Endodermal cell (in vitro differentiated cells): ENCODE measurements at regions not wholly inside any gene's neighbourhood (a gene's known extent, or its start where the extent isn't known, plus 50 kb on each side); places are given as distances from the start of the nearest gene placed in this dataset.

Experiments
- DNase-seq: peaks from one replicate; pipeline ENCODE4 v3.0.0-alpha.2; 2017
- H3K27ac ChIP-seq: 2 replicates; pipeline ENCODE4 v1.5.1; 2013; ENCODE audit warnings: mild to moderate bottlenecking, low read depth, low read length, moderate library complexity
- H3K27me3 ChIP-seq: 2 replicates; pipeline ENCODE4 v1.6.1; 2013; ENCODE audit warnings: mild to moderate bottlenecking, low read length, moderate library complexity; ENCODE audit not compliant: insufficient read depth, control insufficient read depth, poor library complexity, severe bottlenecking
- H3K36me3 ChIP-seq: 2 replicates; pipeline ENCODE4 v1.7.0; 2013; ENCODE audit warnings: mild to moderate bottlenecking, low read length, moderate library complexity; ENCODE audit not compliant: control insufficient read depth, insufficient read depth
- H3K4me1 ChIP-seq: one replicate; pipeline ENCODE4 v1.7.0; 2013; ENCODE audit warnings: low read length; ENCODE audit not compliant: control insufficient read depth, insufficient read depth
- H3K4me3 ChIP-seq: 2 replicates; pipeline ENCODE4 v1.5.1; 2013; ENCODE audit warnings: mild to moderate bottlenecking, low read length, moderate library complexity
- H3K9ac ChIP-seq: 2 replicates; pipeline ENCODE4 v1.6.1; 2013; ENCODE audit warnings: mild to moderate bottlenecking, low read length, moderate library complexity; ENCODE audit not compliant: poor library complexity, severe bottlenecking; ENCODE audit errors: extremely low read depth
- H3K9me3 ChIP-seq: 2 replicates; pipeline ENCODE4 v1.6.1; 2013; ENCODE audit warnings: mild to moderate bottlenecking, low read length, moderate library complexity; ENCODE audit not compliant: control insufficient read depth
- H3K27ac Mint-ChIP-seq: 2 replicates; pipeline ENCODE4 v1.8.0; 2020; ENCODE audit warnings: mixed read lengths
- H3K27me3 Mint-ChIP-seq: 2 replicates; pipeline ENCODE4 v1.8.0; 2021; ENCODE audit warnings: mild to moderate bottlenecking, mixed read lengths; ENCODE audit not compliant: insufficient read depth
- H3K36me3 Mint-ChIP-seq: 2 replicates; pipeline ENCODE4 v1.8.0; 2020; ENCODE audit warnings: low read depth, mixed read lengths
- H3K4me1 Mint-ChIP-seq: 2 replicates; pipeline ENCODE4 v1.8.0; 2020; ENCODE audit warnings: mixed read lengths
- H3K4me3 Mint-ChIP-seq: 2 replicates; pipeline ENCODE4 v1.8.0; 2020; ENCODE audit warnings: mild to moderate bottlenecking, moderate library complexity, mixed read lengths
- H3K9me3 Mint-ChIP-seq: 2 replicates; pipeline ENCODE4 v1.8.0; 2020; ENCODE audit warnings: mild to moderate bottlenecking, mixed read lengths
- WGBS, 2 experiments: methylation state at CpG; one replicate each; pipeline versions ENCODE4 v1.1.5 to v1.1.7; 2013; ENCODE audit warnings: missing lambda C conversion rate in 2 of 2, mixed read lengths in 1 of 2; ENCODE audit not compliant: insufficient coverage in 1 of 2, insufficient read length in 1 of 2; 5-methylcytosine and 5-hydroxymethylcytosine counted together
- TF ChIP-seq, protein P1 (sequence below): fragments of 200-600 bp; sonication (generic); conservative IDR thresholded peaks from 2 replicates; pipeline ENCODE4 v1.5.0; 2021; ENCODE audit warnings: antibody characterized with exemption, mild to moderate bottlenecking

DNA sequence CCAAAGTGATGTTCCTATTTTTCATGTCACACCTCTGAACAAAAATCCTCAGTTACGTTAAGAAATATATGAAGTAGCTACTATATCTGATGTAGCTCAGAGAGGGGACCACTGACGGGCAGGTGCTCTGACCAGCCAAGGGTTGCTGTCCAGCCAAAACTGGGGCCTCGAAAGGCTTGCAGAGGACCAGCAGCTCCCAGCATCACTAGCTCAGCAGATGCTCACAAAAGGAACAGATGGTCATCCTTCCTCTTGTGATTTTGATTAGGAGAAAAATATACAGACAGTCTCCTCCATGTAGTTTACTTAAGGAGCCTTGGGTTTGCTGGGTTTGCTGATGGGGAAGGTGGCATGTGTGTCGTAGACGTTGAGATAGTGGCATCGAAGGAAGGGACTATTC, 374.6 kb upstream of the B3GAT1 start:
- no peak overlapping the region for H3K27ac Mint-ChIP-seq
- H3K36me3 Mint-ChIP-seq = no peaks in the 10 kb centered on the region
- Histone ChIP-seq H3K9me3 (no peaks in the 10 kb centered on the region), H3K4me1 (no peaks in the 10 kb centered on the region), H3K9ac (no peak overlapping the region), H3K27me3 (peaks cover 24% of the 10 kb centered on the region), H3K36me3 (no peaks in the 10 kb centered on the region), H3K27ac (no peak overlapping the region), H3K4me3 (no peak overlapping the region)
- TF ChIP-seq, protein P1, sequence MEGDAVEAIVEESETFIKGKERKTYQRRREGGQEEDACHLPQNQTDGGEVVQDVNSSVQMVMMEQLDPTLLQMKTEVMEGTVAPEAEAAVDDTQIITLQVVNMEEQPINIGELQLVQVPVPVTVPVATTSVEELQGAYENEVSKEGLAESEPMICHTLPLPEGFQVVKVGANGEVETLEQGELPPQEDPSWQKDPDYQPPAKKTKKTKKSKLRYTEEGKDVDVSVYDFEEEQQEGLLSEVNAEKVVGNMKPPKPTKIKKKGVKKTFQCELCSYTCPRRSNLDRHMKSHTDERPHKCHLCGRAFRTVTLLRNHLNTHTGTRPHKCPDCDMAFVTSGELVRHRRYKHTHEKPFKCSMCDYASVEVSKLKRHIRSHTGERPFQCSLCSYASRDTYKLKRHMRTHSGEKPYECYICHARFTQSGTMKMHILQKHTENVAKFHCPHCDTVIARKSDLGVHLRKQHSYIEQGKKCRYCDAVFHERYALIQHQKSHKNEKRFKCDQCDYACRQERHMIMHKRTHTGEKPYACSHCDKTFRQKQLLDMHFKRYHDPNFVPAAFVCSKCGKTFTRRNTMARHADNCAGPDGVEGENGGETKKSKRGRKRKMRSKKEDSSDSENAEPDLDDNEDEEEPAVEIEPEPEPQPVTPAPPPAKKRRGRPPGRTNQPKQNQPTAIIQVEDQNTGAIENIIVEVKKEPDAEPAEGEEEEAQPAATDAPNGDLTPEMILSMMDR = no peak
- no peak for DNase-seq
- no peak overlapping the region for H3K4me3 Mint-ChIP-seq
- peaks cover 3% of the 10 kb centered on the region for H3K4me1 Mint-ChIP-seq
- H3K27me3 Mint-ChIP-seq = peaks cover 61% of the 10 kb centered on the region
- WGBS, 2 experiments = 79 to 99% methylated on average over 2 to 6 of the region's 6 CpGs
- H3K9me3 Mint-ChIP-seq = no peaks in the 10 kb centered on the region

DNA sequence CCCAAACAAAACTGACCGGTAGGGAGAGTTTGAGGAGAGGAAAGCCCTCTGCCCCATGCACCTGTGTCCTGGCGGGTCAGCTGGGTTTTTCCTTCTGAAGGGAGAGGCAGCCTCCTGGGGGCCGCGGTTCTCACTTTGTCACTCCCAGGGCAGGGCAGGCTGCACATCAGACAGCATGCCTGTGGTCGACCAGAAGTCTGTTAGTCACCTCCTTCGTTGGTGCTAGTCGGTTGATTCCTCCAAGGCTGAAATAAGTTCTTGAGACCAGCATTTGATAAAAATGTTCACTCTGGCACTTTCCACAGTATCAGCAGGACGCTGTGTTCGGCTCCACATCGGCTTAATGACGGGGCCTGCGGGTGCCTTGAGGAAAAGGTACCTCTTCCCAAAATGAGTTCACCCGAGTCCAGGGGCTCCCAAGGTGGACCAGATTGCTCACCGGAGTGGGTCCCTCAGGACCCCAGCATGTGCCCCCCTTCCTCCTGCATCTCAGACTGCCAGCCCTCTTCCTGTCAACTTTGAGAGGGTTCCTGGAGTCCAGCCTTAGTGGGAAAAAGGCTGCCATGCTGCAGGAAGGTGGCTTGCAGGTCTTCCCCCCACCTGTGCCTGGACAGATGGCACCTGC, 373.7 kb upstream of the B3GAT1 start:
- Histone ChIP-seq H3K27ac (no peak overlapping the region), H3K9me3 (no peaks in the 10 kb centered on the region), H3K4me1 (no peaks in the 10 kb centered on the region), H3K36me3 (no peaks in the 10 kb centered on the region), H3K9ac (no peak overlapping the region), H3K4me3 (no peak overlapping the region), H3K27me3 (peaks cover 15% of the 10 kb centered on the region)
- no peak overlapping the region for H3K27ac Mint-ChIP-seq
- H3K9me3 Mint-ChIP-seq = no peaks in the 10 kb centered on the region
- TF ChIP-seq, protein P1 = no peak
- H3K36me3 Mint-ChIP-seq = no peaks in the 10 kb centered on the region
- H3K4me3 Mint-ChIP-seq = no peak overlapping the region
- 92 to 96% methylated on average over 11 to 14 of the region's 14 CpGs for WGBS, 2 experiments
- H3K4me1 Mint-ChIP-seq = peaks cover 1% of the 10 kb centered on the region
- H3K27me3 Mint-ChIP-seq = peaks cover 55% of the 10 kb centered on the region
- DNase-seq = no peak

- Mint-ChIP-seq H3K9me3 (no peaks in the 10 kb centered on the region), H3K4me3 (no peak overlapping the region), H3K4me1 (peaks cover 4% of the 10 kb centered on the region), H3K27ac (no peak overlapping the region), H3K27me3 (peaks cover 51% of the 10 kb centered on the region), H3K36me3 (no peaks in the 10 kb centered on the region)
- DNase-seq = no peak
- TF ChIP-seq, protein P1 = no peak
- Histone ChIP-seq H3K4me1 (no peaks in the 10 kb centered on the region), H3K27ac (no peak overlapping the region), H3K9ac (no peak overlapping the region), H3K4me3 (no peak overlapping the region), H3K9me3 (no peaks in the 10 kb centered on the region), H3K36me3 (no peaks in the 10 kb centered on the region), H3K27me3 (peaks cover 8% of the 10 kb centered on the region)
- 96 to 100% methylated on average over 2 to 5 of the region's 5 CpGs for WGBS, 2 experiments
Observed at GRCh38 chr11:134785059-134785458, 373.0 kb upstream of the B3GAT1 start.
